IMR-90 (cell line): ENCODE measurements at regions not wholly inside any gene's neighbourhood (a gene's known extent, or its start where the extent isn't known, plus 50 kb on each side); places are given as distances from the start of the nearest gene placed in this dataset.

Experiments used
- ATAC-seq: fragments of 200-7000 bp; cut with Tn5 transposase; 2 replicates; pipeline ENCODE4 v1.9.1; 2020; ENCODE audit warnings: low read depth, mild to moderate bottlenecking, moderate library complexity
- BruUV-seq: library from RNA; stranded (reverse); fragments of 400-500 nt; replicated peaks from 2 replicates; lab custom pipeline; 2021; lab: Mats Ljungman, UMichigan
- CTCF ChIA-PET: fragments of 300-600 bp; formaldehyde crosslinking; extraction: SDS; loops from one replicate; lab custom pipeline; 2021; ENCODE audit warnings: antibody characterized with exemption; lab: Yijun Ruan, JAX
- POLR2A ChIA-PET: fragments of 300-600 bp; sonication (Branson Sonifier 250); formaldehyde crosslinking; loops from one replicate; lab custom pipeline; 2022; ENCODE audit warnings: antibody characterized with exemption; ENCODE audit not compliant: unreplicated experiment; lab: Charles Lee
- DNase-seq: peaks from one replicate; pipeline ENCODE4 v3.0.0; 2013
- H2AFZ ChIP-seq: replicated peaks from 2 replicates; pipeline ENCODE3; 2013; ENCODE audit warnings: low read length, mild to moderate bottlenecking; ENCODE audit not compliant: poor library complexity
- H2AK5ac ChIP-seq: 2 replicates; pipeline ENCODE4 v1.6.1; 2013; ENCODE audit warnings: low read depth, low read length, inconsistent platforms
- H2AK9ac ChIP-seq: replicated peaks from 2 replicates; pipeline ENCODE3; 2013; ENCODE audit warnings: mild to moderate bottlenecking, low read depth, low read length, moderate library complexity; ENCODE audit not compliant: poor library complexity
- H2BK120ac ChIP-seq: 2 replicates; pipeline ENCODE4 v1.6.1; 2013; ENCODE audit warnings: low read depth, low read length, inconsistent platforms
- H2BK15ac ChIP-seq: 3 replicates; pipeline ENCODE4 v1.6.1; 2013; ENCODE audit warnings: low read depth, low read length, inconsistent platforms
- H2BK20ac ChIP-seq: 2 replicates; pipeline ENCODE4 v1.6.1; 2013; ENCODE audit warnings: low read depth, mild to moderate bottlenecking, inconsistent platforms, low read length, moderate library complexity
- H2BK5ac ChIP-seq: 2 replicates; pipeline ENCODE4 v1.6.1; 2013; ENCODE audit warnings: mild to moderate bottlenecking, low read depth, low read length, inconsistent platforms; ENCODE audit not compliant: poor library complexity, severe bottlenecking
- H3K14ac ChIP-seq: replicated peaks from 2 replicates; pipeline ENCODE4 v1.6.1; 2013; ENCODE audit warnings: low read depth, low read length, inconsistent platforms
- H3K18ac ChIP-seq: 2 replicates; pipeline ENCODE4 v1.6.1; 2013; ENCODE audit warnings: low read depth, low read length, control low read depth
- H3K23ac ChIP-seq: 2 replicates; pipeline ENCODE4 v1.6.1; 2013; ENCODE audit warnings: low read depth, low read length, inconsistent platforms
- H3K27ac ChIP-seq: 2 replicates; pipeline ENCODE4 v1.5.1; 2013; ENCODE audit warnings: mild to moderate bottlenecking, control low read depth, low read length; ENCODE audit not compliant: insufficient read depth
- H3K27me3 ChIP-seq: 2 replicates; pipeline ENCODE4 v1.6.1; 2013; ENCODE audit warnings: low read length; ENCODE audit not compliant: control insufficient read depth, insufficient read depth
- H3K36me3 ChIP-seq: 2 replicates; pipeline ENCODE4 v1.6.1; 2013; ENCODE audit warnings: low read length, mixed read lengths; ENCODE audit not compliant: control insufficient read depth, insufficient read depth
- H3K4ac ChIP-seq: 2 replicates; pipeline ENCODE4 v1.6.1; 2013; ENCODE audit warnings: low read depth, low read length, inconsistent platforms
- H3K4me1 ChIP-seq: 2 replicates; pipeline ENCODE4 v1.6.1; 2013; ENCODE audit warnings: low read length, mixed read lengths; ENCODE audit not compliant: control insufficient read depth, insufficient read depth
- H3K4me2 ChIP-seq: 2 replicates; pipeline ENCODE4 v1.6.1; 2013; ENCODE audit warnings: low read depth, mild to moderate bottlenecking, control low read depth, low read length, moderate library complexity
- H3K4me3 ChIP-seq: 2 replicates; pipeline ENCODE4 v1.5.1; 2013; ENCODE audit warnings: low read depth, mild to moderate bottlenecking, control low read depth, low read length, moderate library complexity; ENCODE audit not compliant: insufficient read depth
- H3K56ac ChIP-seq: 2 replicates; pipeline ENCODE4 v1.6.1; 2013; ENCODE audit warnings: low read length, inconsistent platforms; ENCODE audit not compliant: insufficient read depth; ENCODE audit errors: extremely low read depth
- H3K79me1 ChIP-seq, 2 experiments: 2 replicates each; pipeline ENCODE4 v1.6.1; 2013; ENCODE audit warnings: low read length in 2 of 2, inconsistent platforms in 1 of 2, low read depth in 1 of 2
- H3K9ac ChIP-seq: 2 replicates; pipeline ENCODE4 v1.6.1; 2013; ENCODE audit warnings: low read depth, low read length, control low read depth
- H3K9me1 ChIP-seq: 2 replicates; pipeline ENCODE4 v1.6.1; 2013; ENCODE audit warnings: low read length, inconsistent platforms; ENCODE audit not compliant: insufficient read depth
- H3K9me3 ChIP-seq: 2 replicates; pipeline ENCODE4 v1.6.1; 2013; ENCODE audit warnings: low read length; ENCODE audit not compliant: control insufficient read depth, insufficient read depth
- H4K20me1 ChIP-seq: 2 replicates; pipeline ENCODE4 v1.6.1; 2013; ENCODE audit warnings: low read length, inconsistent platforms; ENCODE audit not compliant: insufficient read depth
- H4K5ac ChIP-seq: 2 replicates; pipeline ENCODE4 v1.6.1; 2013; ENCODE audit warnings: mild to moderate bottlenecking, low read depth, low read length, control low read depth
- H4K8ac ChIP-seq, 2 experiments: 2 replicates each; pipeline ENCODE4 v1.6.1; 2013; ENCODE audit warnings: low read depth in 2 of 2, low read length in 2 of 2, control low read depth in 1 of 2, inconsistent platforms in 1 of 2
- H4K91ac ChIP-seq: 2 replicates; pipeline ENCODE4 v1.6.1; 2013; ENCODE audit warnings: low read depth, low read length, inconsistent platforms; ENCODE audit not compliant: insufficient read depth
- BHLHE40 ChIP-seq: fragments of 150-350 bp; IDR thresholded peaks from 2 replicates; pipeline ENCODE4 v1.6.1; 2016; ENCODE audit warnings: mild to moderate bottlenecking, low read depth, low read length
- CEBPB ChIP-seq: IDR thresholded peaks from 2 replicates; pipeline ENCODE4 v1.6.1; 2012; ENCODE audit warnings: low read depth, low read length, improper control_type of control experiment
- CHD1 ChIP-seq: IDR thresholded peaks from 2 replicates; pipeline ENCODE4 v1.6.1; 2012; ENCODE audit warnings: low read depth, low read length, improper control_type of control experiment
- CTCF ChIP-seq: conservative IDR thresholded peaks from 2 replicates; pipeline ENCODE4 v1.5.1; 2012; ENCODE audit warnings: mild to moderate bottlenecking, low read depth, low read length, improper control_type of control experiment
- MAFK ChIP-seq: IDR thresholded peaks from 2 replicates; pipeline ENCODE4 v1.6.1; 2012; ENCODE audit warnings: low read depth, low read length, improper control_type of control experiment
- MAZ ChIP-seq: IDR thresholded peaks from 2 replicates; pipeline ENCODE4 v1.6.1; 2012; ENCODE audit warnings: low read depth, mild to moderate bottlenecking, low read length, improper control_type of control experiment, moderate library complexity, borderline replicate concordance
- MXI1 ChIP-seq: IDR thresholded peaks from 2 replicates; pipeline ENCODE4 v1.6.1; 2012; ENCODE audit warnings: low read depth, mild to moderate bottlenecking, low read length, moderate library complexity, borderline replicate concordance
- NFE2L2 ChIP-seq: fragments of 150-350 bp; IDR thresholded peaks from 2 replicates; pipeline ENCODE4 v1.6.1; 2016; ENCODE audit warnings: low read depth, mild to moderate bottlenecking, low read length
- POLR2A ChIP-seq: IDR thresholded peaks from 2 replicates; pipeline ENCODE4 v1.6.1; 2012; ENCODE audit warnings: mild to moderate bottlenecking, low read depth, low read length
- RFX5 ChIP-seq: IDR thresholded peaks from 2 replicates; pipeline ENCODE4 v1.8.0; 2012; ENCODE audit warnings: low read depth, mild to moderate bottlenecking, low read length, moderate library complexity
- SMC3 ChIP-seq: fragments of 150-350 bp; IDR thresholded peaks from 2 replicates; pipeline ENCODE4 v1.6.1; 2016; ENCODE audit warnings: low read depth, mild to moderate bottlenecking, antibody characterized with exemption, low read length, moderate library complexity
- USF2 ChIP-seq: fragments of 150-350 bp; IDR thresholded peaks from 2 replicates; pipeline ENCODE4 v1.6.1; 2017; ENCODE audit warnings: mild to moderate bottlenecking, antibody characterized with exemption, low read length, low read depth
- WGBS, 2 experiments: methylation state at CpG; one replicate each; pipeline versions ENCODE4 v1.1.5 to v1.1.7; 2013; ENCODE audit warnings: missing lambda C conversion rate in 2 of 2; ENCODE audit not compliant: insufficient read length in 1 of 2; ENCODE audit errors: extremely low coverage in 2 of 2; 5-methylcytosine and 5-hydroxymethylcytosine counted together
- dilution Hi-C: fragments of 300-500 bp; cut with HindIII; formaldehyde crosslinking; loops from one replicate; pipeline ENCODE4 v1.14.3; 2018; ENCODE audit warnings: low sequenced_read_pairs; ENCODE audit not compliant: unreplicated experiment
- in situ Hi-C: fragments of 300-500 bp; cut with MboI; formaldehyde crosslinking; loops from 3 replicates; pipeline ENCODE4 v1.14.3; 2019; ENCODE audit warnings: low sequenced_read_pairs, inconsistent platforms, mixed read lengths
- intact Hi-C: fragments of 100-400 bp; cut with micrococcal nuclease; formaldehyde crosslinking; loops from 2 replicates; pipeline ENCODE4 v1.10.0; 2022

DNA sequence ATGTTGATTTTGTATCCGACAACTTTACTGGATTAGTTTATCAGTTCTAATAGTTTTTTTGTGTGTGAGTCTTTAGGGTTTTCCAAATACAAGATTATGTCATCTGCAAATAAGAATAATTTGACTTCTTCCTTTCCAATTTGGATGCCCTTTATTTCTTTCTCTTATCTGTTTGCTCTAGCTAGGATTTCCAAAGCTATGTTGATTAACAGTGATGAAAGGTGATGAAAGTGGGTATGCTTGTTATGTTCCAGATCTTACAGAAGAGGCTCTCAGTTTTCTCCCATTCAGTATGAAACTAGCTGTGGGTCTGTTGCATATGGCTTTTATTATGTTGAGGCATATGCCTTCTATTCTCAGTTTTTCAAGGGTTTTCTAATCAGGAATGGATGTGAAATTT, 56.4 kb upstream of the CHRNB4 start:
- no CpG with 5 or more reads among the region's 1 CpG for WGBS, 2 experiments
- intact Hi-C loops (no loop called here), dilution Hi-C loops (no loop called here), in situ Hi-C loops (no loop called here)
- no peak overlapping the region for H2BK120ac ChIP-seq
- no peaks in the 10 kb centered on the region for H3K36me3 ChIP-seq
- H3K27ac ChIP-seq = no peak overlapping the region
- no peak overlapping the region for H3K23ac ChIP-seq
- ChIA-PET CTCF (no interaction called here), POLR2A (no interaction called here)
- no peak overlapping the region for H2AFZ ChIP-seq
- DNase-seq (no peak), ATAC-seq (no peak)
- no peak overlapping the region for H2AK5ac ChIP-seq
- H3K79me1 ChIP-seq = no peaks in the 10 kb centered on the region
- no peaks in the 10 kb centered on the region for H3K9me3 ChIP-seq
- H4K20me1 ChIP-seq = no peaks in the 10 kb centered on the region
- no peaks in the 10 kb centered on the region for H3K4me1 ChIP-seq
- no peak overlapping the region for H3K4ac ChIP-seq
- H2AK9ac ChIP-seq = no peak overlapping the region
- H3K18ac ChIP-seq = no peak overlapping the region
- no peaks in the 10 kb centered on the region for H3K9me1 ChIP-seq
- H4K91ac ChIP-seq = no peak overlapping the region
- no peak overlapping the region for H2BK20ac ChIP-seq
- no peak overlapping the region for H3K56ac ChIP-seq
- TF ChIP-seq CHD1 (no peak), POLR2A (no peak), MAZ (no peak), MAFK (no peak), USF2 (no peak), MXI1 (no peak), NFE2L2 (no peak), RFX5 (no peak), CEBPB (no peak), CTCF (no peak), BHLHE40 (no peak), SMC3 (no peak)
- no peak overlapping the region for H3K14ac ChIP-seq
- no peak overlapping the region for H3K4me3 ChIP-seq
- no peak overlapping the region for H4K5ac ChIP-seq
- no peak overlapping the region for H4K8ac ChIP-seq
- BruUV-seq = no TSS peak
- H3K27me3 ChIP-seq = peaks cover 7% of the 10 kb centered on the region; the same call in 1 of the 2 replicates
- no peak overlapping the region for H2BK15ac ChIP-seq
- H3K4me2 ChIP-seq = no peak overlapping the region
- no peak overlapping the region for H2BK5ac ChIP-seq
- no peak overlapping the region for H3K9ac ChIP-seq
